AG09309 (cell line): ENCODE measurements at regions not wholly inside any gene's neighbourhood (a gene's known extent, or its start where the extent isn't known, plus 50 kb on each side); places are given as distances from the start of the nearest gene placed in this dataset.
A peak's percentile ranks its signal among the peaks of the same experiment; 100 is the strongest.

Experiments used
- DNase-seq: peaks from one replicate; pipeline ENCODE4 v3.0.0-alpha.2; 2010; ENCODE audit warnings: low read depth
- H3K4me3 ChIP-seq: 2 replicates; pipeline ENCODE4 v1.5.1; 2011; ENCODE audit warnings: mild to moderate bottlenecking, low read depth, low read length, moderate library complexity; ENCODE audit not compliant: control insufficient read depth
- TF ChIP-seq, protein P1 (sequence below): IDR thresholded peaks from 2 replicates; pipeline ENCODE4 v1.5.1; 2011; ENCODE audit warnings: mild to moderate bottlenecking, low read depth, low read length, inconsistent platforms; ENCODE audit not compliant: insufficient read depth, control insufficient read depth; ENCODE audit errors: missing control alignments

DNA sequence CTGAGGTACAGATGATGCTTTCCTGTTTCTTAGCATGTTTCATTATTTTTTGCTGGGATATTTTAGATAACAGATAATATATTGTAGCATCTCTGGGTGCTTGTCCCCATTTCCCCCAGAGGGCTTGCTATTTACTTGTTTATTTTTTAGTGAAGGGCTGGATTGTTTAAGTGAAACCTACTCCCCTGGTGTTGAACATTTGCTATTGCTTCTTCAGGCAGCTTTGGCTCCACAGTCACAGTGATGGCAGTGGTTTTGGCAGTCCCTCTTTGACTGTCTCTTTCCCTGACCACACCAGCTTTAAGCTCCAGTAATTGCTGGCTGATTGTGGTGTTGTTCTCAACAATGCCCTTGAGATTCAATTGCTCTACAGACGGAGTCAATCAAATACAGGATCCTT, 128.9 kb downstream of the KLF13 start:
- no peak for DNase-seq
- TF ChIP-seq, protein P1, sequence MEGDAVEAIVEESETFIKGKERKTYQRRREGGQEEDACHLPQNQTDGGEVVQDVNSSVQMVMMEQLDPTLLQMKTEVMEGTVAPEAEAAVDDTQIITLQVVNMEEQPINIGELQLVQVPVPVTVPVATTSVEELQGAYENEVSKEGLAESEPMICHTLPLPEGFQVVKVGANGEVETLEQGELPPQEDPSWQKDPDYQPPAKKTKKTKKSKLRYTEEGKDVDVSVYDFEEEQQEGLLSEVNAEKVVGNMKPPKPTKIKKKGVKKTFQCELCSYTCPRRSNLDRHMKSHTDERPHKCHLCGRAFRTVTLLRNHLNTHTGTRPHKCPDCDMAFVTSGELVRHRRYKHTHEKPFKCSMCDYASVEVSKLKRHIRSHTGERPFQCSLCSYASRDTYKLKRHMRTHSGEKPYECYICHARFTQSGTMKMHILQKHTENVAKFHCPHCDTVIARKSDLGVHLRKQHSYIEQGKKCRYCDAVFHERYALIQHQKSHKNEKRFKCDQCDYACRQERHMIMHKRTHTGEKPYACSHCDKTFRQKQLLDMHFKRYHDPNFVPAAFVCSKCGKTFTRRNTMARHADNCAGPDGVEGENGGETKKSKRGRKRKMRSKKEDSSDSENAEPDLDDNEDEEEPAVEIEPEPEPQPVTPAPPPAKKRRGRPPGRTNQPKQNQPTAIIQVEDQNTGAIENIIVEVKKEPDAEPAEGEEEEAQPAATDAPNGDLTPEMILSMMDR = no peak
- no peak overlapping the region for H3K4me3 ChIP-seq

DNA sequence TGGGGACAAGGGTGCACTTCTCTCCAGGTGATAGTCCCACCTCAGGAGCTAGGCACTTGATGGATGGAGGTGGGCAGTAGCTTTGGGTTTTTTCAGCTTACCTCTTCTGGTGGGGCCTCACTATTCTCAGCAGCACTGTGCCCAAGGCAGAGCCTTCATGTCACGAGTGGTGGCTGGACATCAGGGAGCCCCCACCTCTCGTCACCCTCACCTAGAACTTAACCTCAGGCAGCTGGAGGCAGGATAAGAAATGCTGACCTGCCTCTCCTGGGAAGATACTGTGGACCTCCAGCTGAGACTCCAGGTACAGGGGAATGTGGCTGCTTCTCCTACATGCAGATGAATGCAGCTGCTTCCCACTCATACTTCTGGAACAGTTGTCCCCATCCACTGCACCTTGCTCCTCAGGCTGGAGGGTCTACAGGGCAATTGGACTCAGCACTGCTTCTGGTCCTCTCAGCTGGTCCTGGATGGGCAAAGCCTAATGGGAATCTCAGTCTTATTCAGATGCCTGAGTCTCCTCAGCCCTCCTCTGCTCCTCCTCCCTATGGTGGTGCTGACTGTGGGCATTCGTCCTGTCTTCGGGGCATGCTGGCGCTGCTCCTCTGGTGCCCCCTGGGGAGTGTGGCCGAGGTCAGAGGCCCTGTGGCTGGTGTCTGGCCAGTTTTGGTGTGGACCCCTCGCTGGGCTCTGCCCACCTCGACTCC, 129.9 kb downstream of the KLF13 start:
- no peak for DNase-seq
- TF ChIP-seq, protein P1 = no peak

DNA sequence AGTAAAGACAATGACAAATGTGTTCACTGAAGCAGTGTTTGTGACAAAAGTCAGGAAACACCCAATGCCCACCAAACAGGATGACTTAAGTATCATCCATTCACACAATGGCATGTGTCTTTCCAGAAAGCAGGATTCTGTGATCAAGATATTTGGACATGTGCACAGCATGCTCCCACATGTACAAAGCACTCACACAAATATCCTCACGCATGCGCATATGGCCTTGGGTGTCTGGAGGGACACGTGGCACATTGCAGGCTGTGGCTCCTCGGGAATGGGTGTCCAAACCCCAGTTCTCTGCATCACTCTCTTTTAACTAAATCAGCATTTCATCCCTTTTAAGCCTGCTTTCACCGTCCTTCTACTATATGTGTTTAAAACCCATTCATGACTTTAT, 130.5 kb downstream of the KLF13 start:
- DNase-seq = no peak
- TF ChIP-seq, protein P1 = no peak
- H3K4me3 ChIP-seq = no peak overlapping the region

More for the DNA sequence above, 129.9 kb downstream of the KLF13 start:
- H3K4me3 ChIP-seq = no peak overlapping the region

DNA sequence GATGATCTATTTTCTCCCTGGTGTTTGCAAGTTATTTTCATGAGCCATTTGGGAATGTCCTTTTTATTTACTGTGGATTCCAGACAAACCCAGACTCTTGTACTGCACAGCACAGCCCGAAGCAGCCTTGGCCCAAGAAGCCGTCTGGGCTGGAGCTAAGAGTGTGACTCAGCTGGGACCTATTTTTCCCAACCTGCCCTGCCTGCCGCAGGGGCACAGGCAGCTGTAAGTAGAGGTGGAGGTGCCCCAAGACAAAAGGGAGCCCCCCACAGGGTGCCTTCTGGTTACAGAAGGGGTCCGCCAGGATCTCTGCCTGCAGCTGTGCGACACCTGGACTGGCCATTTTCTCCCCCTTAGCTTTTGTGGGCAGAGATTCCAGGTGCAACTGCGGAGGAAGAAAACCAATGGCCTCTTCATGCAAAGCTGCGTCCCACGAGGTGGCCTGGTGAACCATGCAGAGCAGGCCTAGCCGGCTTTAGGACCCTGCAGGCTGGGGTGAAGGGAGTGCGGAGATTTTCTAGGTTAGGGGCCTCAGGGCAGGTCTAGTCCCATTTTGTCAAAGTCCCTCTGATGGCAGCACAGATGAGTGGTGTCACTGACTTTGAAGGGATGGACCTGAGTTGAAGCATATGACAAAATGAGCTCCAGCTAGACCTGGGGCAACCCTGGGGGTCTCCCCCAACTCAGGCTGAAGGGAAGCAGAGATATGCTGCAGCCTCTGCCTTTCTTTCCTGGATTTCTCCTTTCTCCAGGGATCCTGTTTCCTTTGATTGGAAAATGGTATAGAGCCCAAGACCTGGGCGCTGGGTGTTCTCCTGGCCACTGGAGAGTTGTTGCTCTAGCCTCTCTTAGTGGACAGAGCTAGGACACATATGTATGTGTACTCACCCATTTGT, 131.2 kb downstream of the KLF13 start:
- no peak overlapping the region for H3K4me3 ChIP-seq
- DNase-seq = peak; percentile 75
- TF ChIP-seq, protein P1 = no peak

DNA sequence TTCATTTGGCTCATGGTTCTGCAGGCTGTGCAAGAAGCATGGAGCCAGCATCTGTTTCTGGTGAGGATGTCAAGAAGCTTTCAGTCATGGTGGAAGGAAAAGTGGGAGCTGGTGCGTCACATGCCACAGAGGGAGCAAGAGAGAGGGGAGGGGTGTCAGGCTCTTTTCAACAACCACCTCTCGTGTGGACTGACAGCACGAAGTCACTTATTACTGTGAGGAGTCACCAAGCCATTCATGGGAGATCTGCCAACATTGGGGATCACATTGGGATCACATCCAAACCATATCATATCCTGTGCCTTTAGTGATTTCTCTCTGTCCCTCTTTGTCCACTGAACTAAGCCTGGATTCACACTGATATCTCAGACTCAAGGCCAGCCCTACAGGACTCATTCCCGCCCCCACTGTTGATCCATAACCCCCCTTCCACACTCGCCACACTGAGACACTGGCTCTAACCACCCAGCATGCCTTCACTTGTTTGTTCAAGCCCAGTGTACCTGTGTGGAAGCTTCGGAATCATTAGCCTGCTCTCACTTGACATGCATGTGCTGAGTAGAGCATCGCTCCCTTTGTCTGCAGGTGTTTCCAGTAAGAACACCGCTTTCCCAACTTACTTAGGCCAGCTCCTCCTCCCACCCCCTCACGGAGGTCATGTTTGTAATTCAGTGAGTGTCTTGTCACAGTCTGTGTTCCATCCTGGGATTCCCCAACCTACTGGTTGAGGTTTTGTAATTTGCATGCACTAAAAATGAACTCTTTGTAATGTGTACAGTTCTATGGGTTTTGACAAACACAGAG, 132.2 kb downstream of the KLF13 start:
- TF ChIP-seq, protein P1 = no peak
- no peak for DNase-seq
- H3K4me3 ChIP-seq = no peak overlapping the region

DNA sequence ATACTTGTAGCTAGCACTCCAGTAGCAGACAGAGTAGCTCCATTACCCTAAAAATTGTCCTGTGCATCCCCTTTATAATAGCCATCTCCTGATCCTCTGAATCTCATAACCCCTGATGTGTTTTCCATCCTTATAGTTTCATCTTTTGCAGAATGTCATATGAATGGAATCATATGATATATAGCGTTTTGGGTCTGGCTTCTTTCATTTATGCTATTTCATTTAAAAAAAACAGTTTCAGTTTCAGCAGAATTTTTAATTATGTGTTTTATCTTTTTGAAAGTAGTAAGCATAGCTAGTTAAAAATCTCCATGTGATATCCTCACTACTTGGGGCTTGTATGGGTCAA, 132.7 kb downstream of the KLF13 start:
- no peak for DNase-seq
- TF ChIP-seq, protein P1 = no peak
- no peak overlapping the region for H3K4me3 ChIP-seq
